ELF-1 (cell line): ENCODE measurements at regions not wholly inside any gene's neighbourhood (a gene's known extent, or its start where the extent isn't known, plus 50 kb on each side); places are given as distances from the start of the nearest gene placed in this dataset.
A peak's percentile ranks its signal among the peaks of the same experiment; 100 is the strongest.
"Not testable (repeated sequence)": the region's sequence is repeated elsewhere in the genome, so short reads cannot be mapped to it uniquely, and the experiment has no call there.

ENCODE experiments used
- DNase-seq: peaks from one replicate; pipeline ENCODE4 v3.0.0-alpha.2; 2016; ENCODE audit warnings: low read depth, low spot score

DNA sequence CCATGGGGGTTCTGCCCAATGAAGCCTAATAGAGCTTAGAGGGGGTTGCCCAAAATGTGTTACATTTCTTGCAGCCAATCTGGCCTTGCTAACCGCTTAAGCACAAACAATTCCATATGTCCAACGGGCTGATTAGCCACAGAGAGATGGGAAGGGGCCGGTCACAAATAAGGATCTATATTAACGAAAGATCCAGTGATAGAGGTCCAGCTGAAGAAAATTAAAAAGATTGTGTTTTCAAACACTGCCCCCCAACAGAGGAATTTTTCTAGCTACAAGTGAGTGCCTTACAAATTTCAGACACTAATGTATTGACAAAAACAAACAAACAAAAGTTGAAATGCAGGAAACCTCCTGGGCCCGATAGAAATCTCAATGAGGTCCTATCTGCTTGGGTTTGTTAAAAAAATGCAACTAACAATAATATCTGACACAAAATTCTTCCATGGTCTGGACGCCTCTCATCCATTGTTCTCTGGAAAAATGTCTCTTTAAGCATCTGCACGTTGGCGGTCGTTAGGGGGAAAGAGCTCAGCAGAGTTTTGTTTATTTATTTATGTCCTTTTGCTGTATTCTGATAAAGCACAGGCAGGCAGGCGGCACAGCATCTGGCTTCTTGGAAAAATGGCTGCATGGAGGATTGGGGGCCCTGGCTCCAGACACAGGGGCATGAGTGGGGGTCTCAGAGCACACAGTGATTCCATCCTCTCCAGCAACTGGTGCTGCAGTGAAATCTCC is 402.0 kb downstream of the RPS24 start:
- DNase-seq, result no peak

GRCh38 chr10:78436222-78436573 is 402.5 kb downstream of the RPS24 start:
- peak; percentile 48 for DNase-seq

- no peak for DNase-seq
Measured at GRCh38 chr10:78436706-78437406, 403.2 kb downstream of the RPS24 start.

DNA sequence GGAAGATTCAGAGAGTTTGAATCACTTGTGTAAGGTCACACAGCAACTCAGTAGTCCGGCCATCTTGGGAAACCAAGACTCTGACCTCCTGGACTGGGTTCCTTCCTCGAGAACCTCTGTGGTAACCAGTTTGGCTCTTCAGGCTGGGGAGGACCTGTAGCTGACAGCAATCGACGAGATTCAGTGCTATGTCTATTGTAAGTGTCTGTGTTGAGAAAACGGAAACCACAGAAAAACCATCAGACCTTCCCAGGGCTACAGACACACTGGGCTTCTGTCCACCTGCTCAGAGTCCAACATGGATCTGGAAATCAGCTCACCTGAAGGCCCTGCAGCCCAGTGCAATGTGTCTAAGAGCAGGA is 403.7 kb downstream of the RPS24 start:
- no peak for DNase-seq

- no peak for DNase-seq
Measured at GRCh38 chr10:78437998-78438906, 404.6 kb downstream of the RPS24 start.

- DNase-seq, result no peak
Measured at GRCh38 chr10:78438907-78439809, 405.5 kb downstream of the RPS24 start.

GRCh38 chr10:78441010-78441409 is 407.3 kb downstream of the RPS24 start:
- no peak for DNase-seq

GRCh38 chr10:78441694-78442093 is 408.0 kb downstream of the RPS24 start:
- no peak for DNase-seq

DNA sequence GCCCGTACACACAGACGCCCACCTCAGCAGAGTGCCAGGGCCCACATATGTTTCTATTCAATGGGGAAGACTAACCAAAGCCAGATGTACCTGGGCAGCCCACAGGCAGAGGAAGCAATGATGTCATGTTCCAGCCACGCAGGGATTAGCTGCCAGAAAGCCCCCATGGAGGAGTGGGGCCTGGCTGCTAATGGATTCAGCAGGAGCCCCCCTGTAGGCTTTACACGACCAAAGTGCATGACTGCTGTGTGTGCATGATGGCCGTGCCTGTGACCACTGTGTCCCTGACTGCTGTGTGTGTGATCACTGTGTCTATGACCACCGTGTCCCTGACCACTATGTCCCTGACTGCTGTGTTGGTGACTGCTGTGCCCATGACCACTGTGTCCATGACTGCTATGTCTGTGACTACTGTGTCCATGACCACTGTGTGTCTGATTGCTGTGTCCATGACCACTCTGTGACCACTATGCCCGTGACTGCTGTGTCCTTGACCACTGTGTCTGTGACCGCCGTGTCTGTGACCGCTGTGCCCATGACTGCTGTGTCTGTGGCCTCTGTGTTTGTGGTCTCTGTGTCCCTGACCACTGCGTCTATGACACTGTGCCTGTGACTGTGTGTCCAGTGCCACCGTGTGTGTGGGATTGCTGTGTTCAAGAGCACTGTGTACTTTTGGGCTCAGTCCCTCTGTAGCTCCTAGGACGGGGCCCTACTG is 409.3 kb downstream of the RPS24 start:
- no peak for DNase-seq

GRCh38 chr10:78443900-78444571 is 410.4 kb downstream of the RPS24 start:
- DNase-seq, result no peak

GRCh38 chr10:78444741-78445140 is 411.1 kb downstream of the RPS24 start:
- not testable (repeated sequence) for DNase-seq

DNA sequence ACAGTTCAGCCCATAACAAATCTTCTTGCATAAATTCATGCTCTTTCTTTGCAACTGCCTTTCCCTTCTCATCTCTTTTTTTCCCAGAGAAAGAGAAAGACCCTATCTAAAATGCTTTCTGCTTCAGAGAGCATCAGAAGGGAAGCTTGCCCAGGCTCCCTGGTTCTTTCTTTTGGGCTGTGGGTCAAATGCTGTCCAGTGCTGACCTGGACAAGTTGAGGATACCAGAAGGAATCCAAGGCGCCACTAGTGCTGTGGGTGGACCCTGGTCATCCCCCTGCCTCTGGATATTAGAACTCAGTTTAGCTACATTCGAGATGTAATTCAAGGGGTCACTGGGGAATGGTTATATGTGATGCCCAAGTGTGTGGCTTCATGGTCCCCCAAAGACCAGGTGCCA is 411.6 kb downstream of the RPS24 start:
- no peak for DNase-seq

DNA sequence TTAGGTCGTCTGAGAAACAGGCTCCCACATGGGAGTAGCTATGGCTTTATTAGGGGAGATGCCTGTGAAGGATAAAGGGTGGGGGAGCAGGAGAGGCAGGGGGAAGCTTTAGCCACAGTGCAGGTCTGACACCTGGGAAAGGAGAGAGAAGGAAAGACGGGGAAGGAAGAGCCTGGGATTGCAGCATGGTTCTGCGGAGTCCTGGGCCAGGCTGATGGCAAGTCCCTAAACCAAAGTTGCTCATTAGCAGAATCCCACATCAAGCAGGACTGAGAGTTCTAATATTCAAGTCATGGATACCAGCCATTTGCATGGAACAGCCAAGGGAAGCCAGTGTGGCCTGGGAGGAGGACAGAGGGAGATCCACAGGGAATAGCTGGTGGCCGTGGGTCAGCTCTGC is 414.8 kb downstream of the RPS24 start:
- no peak for DNase-seq

DNA sequence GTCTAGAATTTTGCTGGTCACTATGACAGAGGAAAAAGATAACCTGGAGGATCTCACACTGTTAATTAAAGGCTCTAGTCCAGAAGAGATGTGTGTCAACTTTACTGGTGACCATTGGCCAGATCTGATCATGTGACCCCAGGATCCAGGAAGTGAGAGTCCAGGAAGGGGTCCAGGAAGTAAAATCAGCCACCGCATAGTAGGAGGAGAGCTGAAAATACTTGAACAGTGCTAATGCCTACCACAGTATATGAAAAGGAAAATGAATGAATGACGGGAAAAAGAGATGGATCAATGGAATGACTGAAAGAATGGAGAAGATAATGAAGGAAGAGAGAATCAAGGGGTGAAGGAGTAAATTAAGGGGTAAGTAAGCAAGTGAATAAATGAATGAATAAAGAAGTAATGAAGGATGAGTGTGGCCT is 415.3 kb downstream of the RPS24 start:
- DNase-seq, result no peak

DNA sequence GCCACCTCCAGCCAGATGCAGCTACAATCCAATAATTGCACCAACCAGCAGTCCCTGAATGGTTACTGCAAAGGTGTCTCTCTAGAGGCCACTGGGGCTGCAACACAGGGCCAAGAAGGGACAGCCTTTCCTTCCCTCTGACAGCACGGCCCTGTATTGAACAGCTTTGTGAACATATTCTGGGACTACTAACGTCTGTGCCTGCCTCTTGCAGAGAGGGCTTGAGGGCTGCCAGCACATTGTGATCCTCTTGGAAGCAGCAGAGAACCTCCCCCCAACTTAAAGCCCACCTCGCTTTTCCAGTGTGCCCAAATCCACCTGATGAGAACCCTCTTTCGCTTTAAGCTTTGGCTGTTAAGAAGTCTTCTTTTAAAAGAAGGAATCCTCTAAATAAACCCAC is 415.9 kb downstream of the RPS24 start:
- DNase-seq, result no peak

DNA sequence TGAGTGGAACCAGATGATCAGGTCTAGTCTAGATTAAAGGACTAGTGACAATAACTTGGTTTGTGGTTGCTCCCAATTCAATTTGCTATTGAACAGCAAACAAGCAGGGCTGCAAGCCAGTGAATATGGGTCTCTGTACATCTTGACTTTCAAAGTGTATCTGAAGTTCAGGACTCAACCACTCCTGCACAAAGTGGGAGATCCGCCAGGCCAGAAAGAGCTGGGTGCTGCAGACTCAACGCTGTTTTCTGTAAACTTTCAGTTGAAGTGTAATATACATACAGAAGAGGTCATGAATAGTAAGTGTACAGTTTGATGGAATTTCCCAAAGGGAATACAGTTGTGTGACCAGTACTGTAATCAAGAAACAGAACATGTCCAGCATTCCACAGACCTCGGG is 416.6 kb downstream of the RPS24 start:
- DNase-seq, result no peak

DNA sequence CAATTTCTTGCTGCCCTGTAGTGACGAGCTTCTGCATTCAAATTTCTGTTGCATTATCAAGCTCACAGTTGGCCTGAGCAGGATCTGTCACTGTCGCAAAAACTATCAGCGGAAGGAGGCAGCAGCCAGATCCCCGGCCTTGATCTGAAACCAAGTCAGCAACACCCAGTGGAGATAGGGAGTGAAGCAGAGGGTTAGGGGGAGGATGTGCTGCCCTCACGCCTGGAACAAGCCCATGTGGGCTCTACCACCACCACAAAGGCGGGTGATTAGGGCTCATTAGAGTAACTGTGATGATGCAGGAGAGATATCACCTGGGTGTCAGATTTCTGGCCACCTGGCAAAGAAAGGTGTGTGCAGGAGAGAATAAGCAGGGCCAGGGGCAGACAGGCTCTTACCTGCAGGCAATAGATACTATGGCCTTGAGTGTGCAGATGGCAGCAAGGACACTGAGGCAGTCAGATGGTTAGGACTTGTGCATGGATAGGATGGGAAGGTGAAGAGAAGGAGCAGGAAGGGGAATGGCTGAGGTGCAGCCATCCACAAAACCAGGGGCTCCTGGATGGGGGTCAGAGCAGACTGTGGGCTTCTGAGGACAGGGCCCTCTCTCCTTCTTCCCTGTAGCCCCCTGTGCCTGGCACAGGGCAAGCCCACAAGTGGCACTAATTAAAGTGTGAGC is 417.3 kb downstream of the RPS24 start:
- DNase-seq, result no peak

- peak; percentile 12 for DNase-seq
Measured at GRCh38 chr10:78451592-78451991, 417.9 kb downstream of the RPS24 start.

GRCh38 chr10:78454123-78454645 is 420.5 kb downstream of the RPS24 start:
- DNase-seq, result no peak
